ENCODE measurements at regions not wholly inside any gene's neighbourhood (a gene's known extent, or its start where the extent isn't known, plus 50 kb on each side); places are given as distances from the start of the nearest gene placed in this dataset.

DNA sequence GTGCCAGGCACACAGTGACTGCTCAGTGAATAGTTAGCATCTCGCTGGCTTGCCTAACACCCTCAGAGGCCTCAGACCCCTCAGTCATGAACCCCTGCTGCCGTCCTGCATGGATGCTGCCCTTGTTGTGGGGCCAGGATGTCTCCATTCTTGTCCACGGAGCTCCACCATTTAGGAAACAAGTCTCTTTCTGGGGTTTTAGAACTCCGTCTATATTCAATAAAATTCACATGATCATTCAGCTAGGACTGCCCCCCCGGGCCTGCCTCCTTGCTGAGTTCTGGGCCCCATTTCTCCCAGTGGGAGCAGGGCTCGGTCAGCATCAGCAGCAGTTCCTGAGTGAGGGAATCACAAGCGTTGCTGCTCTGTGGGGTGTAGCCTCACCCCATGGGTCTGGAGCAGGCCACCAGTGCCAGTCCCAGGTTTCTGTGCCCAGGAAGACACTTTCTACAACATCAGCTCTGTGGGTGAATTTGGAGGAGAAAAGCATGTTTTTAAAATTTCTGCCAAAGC lies 134.1 kb downstream of the RHOU start:
- Histone ChIP-seq H3K27me3 (ENCODE audit: control insufficient read depth in 1 of 2, insufficient read depth in 1 of 2, low read length in 2 of 2) (peaks cover 4 to 29% of the 10 kb centered on the region in 2 experiments), H2BK120ac (ENCODE audit: low read depth, low read length) (peak overlapping the region; percentile 39), H3K4me1 (ENCODE audit: control insufficient read depth, insufficient read depth, low read depth, low read length) (peaks cover 19% of the 10 kb centered on the region), H2AK5ac (ENCODE audit: low read length, severe bottlenecking) (no peak overlapping the region), H2AFZ (ENCODE audit: low read depth, low read length) (no peak overlapping the region), H2BK12ac (ENCODE audit: low read length in 2 of 2) (peak overlapping the region in 1 of 2 experiments; percentile 51), H3K9me3 (ENCODE audit: control insufficient read depth, low read length) (no peaks in the 10 kb centered on the region), H3K14ac (ENCODE audit: low read length in 2 of 2) (no peak overlapping the region), H3K4me3 (ENCODE audit: insufficient read depth in 1 of 2, low read depth in 1 of 2, low read length in 2 of 2) (no peak overlapping the region), H4K91ac (ENCODE audit: low read length) (no peak overlapping the region), H3K9ac (ENCODE audit: low read length) (no peak overlapping the region), H3K36me3 (ENCODE audit: control insufficient read depth in 1 of 2, insufficient read depth in 2 of 2, low read depth in 1 of 2, low read length in 2 of 2) (no peaks in the 10 kb centered on the region), H2BK5ac (ENCODE audit: low read depth, low read length, poor library complexity, severe bottlenecking) (no peak overlapping the region), H3K4ac (ENCODE audit: low read depth in 1 of 2, low read length in 2 of 2) (peak overlapping the region in 1 of 2 experiments; percentile 3), H3K27ac (ENCODE audit: low read length, poor library complexity, severe bottlenecking) (no peak overlapping the region), H3K18ac (ENCODE audit: low read depth in 1 of 2, low read length in 2 of 2) (peak overlapping the region in 1 of 2 experiments; percentile 73), H2BK15ac (ENCODE audit: low read depth, poor library complexity, severe bottlenecking) (peak overlapping the region; percentile 41), H3K4me2 (ENCODE audit: low read length, poor library complexity, severe bottlenecking) (no peak overlapping the region), H3K23ac (ENCODE audit: low read length in 2 of 2) (no peak overlapping the region), H4K8ac (ENCODE audit: low read length) (peak overlapping the region; percentile 66), H3K79me1 (replicated peaks; ENCODE audit: low read length, poor library complexity, severe bottlenecking) (no peaks in the 10 kb centered on the region)
- DNase-seq, result no peak
- WGBS, result 93% methylated on average over 7 of the region's 7 CpGs

DNA sequence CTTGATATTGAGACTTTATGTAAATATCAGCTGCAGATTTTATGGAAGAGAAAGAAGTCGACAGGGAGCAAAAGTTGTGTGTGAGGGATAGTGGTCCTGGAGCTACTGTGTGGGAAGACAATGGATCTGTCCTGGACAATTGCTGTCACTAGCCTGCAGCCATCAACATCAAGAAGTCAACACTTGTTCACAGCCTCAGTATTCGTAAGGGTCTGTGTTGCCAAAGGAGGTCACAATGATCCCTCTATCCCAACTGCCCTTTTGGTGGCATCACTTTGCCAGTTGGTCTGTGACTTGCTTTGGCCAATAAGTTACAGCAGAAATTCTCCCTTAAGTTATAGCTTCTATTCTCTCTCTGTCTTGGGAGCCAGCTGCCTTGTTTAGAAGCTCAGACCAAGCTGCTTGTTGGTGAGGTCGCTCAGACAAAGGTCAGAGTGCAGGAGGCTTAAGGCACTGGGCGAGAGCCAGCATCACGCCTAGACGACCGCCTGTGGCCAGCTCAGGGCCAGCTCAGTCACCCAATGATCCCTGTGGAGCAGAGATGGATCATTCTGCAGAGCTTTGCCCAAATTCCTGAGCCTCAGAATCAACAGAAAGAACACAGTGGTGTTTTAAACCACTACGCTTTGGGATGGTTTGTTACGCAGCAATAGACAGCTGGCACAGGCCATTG lies 134.9 kb downstream of the RHOU start:
- Histone ChIP-seq H3K79me1 (replicated peaks; ENCODE audit: low read length, poor library complexity, severe bottlenecking) (no peaks in the 10 kb centered on the region), H2BK15ac (ENCODE audit: low read depth, poor library complexity, severe bottlenecking) (peak overlapping the region; percentile 15), H3K36me3 (ENCODE audit: control insufficient read depth in 1 of 2, insufficient read depth in 2 of 2, low read depth in 1 of 2, low read length in 2 of 2) (no peaks in the 10 kb centered on the region), H4K91ac (ENCODE audit: low read length) (no peak overlapping the region), H2BK12ac (ENCODE audit: low read length in 2 of 2) (peak overlapping the region in 1 of 2 experiments; percentile 65), H3K9ac (ENCODE audit: low read length) (no peak overlapping the region), H3K4me1 (ENCODE audit: control insufficient read depth, insufficient read depth, low read depth, low read length) (peaks cover 15% of the 10 kb centered on the region), H3K4me3 (ENCODE audit: insufficient read depth in 1 of 2, low read depth in 1 of 2, low read length in 2 of 2) (no peak overlapping the region), H3K18ac (ENCODE audit: low read depth in 1 of 2, low read length in 2 of 2) (peak overlapping the region; percentile 26 to 61), H3K4ac (ENCODE audit: low read depth in 1 of 2, low read length in 2 of 2) (no peak overlapping the region), H4K8ac (ENCODE audit: low read length) (no peak overlapping the region), H2BK120ac (ENCODE audit: low read depth, low read length) (no peak overlapping the region), H3K27me3 (ENCODE audit: control insufficient read depth in 1 of 2, insufficient read depth in 1 of 2, low read length in 2 of 2) (peaks cover 4 to 29% of the 10 kb centered on the region in 2 experiments), H3K9me3 (ENCODE audit: control insufficient read depth, low read length) (no peaks in the 10 kb centered on the region), H3K23ac (ENCODE audit: low read length in 2 of 2) (no peak overlapping the region), H3K27ac (ENCODE audit: low read length, poor library complexity, severe bottlenecking) (no peak overlapping the region), H2AFZ (ENCODE audit: low read depth, low read length) (no peak overlapping the region), H3K4me2 (ENCODE audit: low read length, poor library complexity, severe bottlenecking) (no peak overlapping the region), H2AK5ac (ENCODE audit: low read length, severe bottlenecking) (no peak overlapping the region), H2BK5ac (ENCODE audit: low read depth, low read length, poor library complexity, severe bottlenecking) (no peak overlapping the region), H3K14ac (ENCODE audit: low read length in 2 of 2) (peak overlapping the region in 1 of 2 experiments; percentile 26)
- DNase-seq, result no peak
- WGBS, result 84% methylated on average over 9 of the region's 9 CpGs

DNA sequence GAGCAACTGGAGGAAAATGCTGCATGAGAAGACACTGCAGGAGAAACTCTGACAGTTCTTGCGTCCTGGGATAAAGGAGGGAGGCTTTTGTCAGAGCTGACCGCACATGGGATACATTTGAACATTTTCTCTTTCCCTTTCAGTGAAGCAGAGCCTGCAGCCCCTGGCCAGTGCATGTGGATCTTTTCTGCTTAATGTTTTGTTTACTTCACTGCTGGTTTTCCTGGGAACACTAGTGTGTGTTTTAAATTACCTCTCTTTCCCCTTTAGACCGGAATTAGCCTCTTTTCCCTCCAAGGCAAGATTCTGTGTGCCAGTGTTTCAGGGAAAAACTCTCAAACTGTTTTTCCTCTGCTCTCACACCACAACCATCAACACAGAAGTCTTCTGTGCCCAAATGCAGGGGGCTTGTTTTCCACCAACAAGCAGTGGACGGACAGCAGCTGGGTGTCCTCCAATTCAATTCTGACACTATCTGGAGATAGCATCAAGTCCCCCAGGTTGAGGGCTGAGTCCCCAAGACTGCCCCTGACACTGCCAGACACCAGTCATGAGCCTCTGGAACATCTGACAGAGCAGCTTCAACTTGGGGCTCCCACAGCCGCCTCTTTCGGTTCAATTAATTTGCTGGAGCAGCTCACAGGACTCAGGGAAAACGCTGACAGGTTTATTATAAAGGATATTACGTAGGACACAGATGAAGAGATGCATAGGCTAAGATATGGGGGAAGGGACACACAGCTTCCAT lies 136.2 kb downstream of the RHOU start:
- no peak overlapping the region for H3K23ac ChIP-seq (ENCODE audit: low read length in 2 of 2)
- H2BK5ac ChIP-seq (ENCODE audit: low read depth, low read length, poor library complexity, severe bottlenecking), result no peak overlapping the region
- no peak overlapping the region for H2AFZ ChIP-seq (ENCODE audit: low read depth, low read length)
- no peak overlapping the region for H3K9ac ChIP-seq (ENCODE audit: low read length)
- H3K27me3 ChIP-seq (ENCODE audit: control insufficient read depth in 1 of 2, insufficient read depth in 1 of 2, low read length in 2 of 2), result peaks cover 4 to 29% of the 10 kb centered on the region in 2 experiments
- DNase-seq, result peak; percentile 81
- no peak overlapping the region for H2BK15ac ChIP-seq (ENCODE audit: low read depth, poor library complexity, severe bottlenecking)
- H3K4ac ChIP-seq (ENCODE audit: low read depth in 1 of 2, low read length in 2 of 2), result peak overlapping the region in 1 of 2 experiments; percentile 80
- WGBS, result 16% methylated on average over 8 of the region's 8 CpGs
- H3K36me3 ChIP-seq (ENCODE audit: control insufficient read depth in 1 of 2, insufficient read depth in 2 of 2, low read depth in 1 of 2, low read length in 2 of 2), result no peaks in the 10 kb centered on the region
- no peak overlapping the region for H3K4me3 ChIP-seq (ENCODE audit: insufficient read depth in 1 of 2, low read depth in 1 of 2, low read length in 2 of 2)
- H3K4me2 ChIP-seq (ENCODE audit: low read length, poor library complexity, severe bottlenecking), result no peak overlapping the region
- peaks cover 10% of the 10 kb centered on the region for H3K4me1 ChIP-seq (ENCODE audit: control insufficient read depth, insufficient read depth, low read depth, low read length)
- H2AK5ac ChIP-seq (ENCODE audit: low read length, severe bottlenecking), result no peak overlapping the region
- peak overlapping the region; percentile 46 to 94 for H3K18ac ChIP-seq (ENCODE audit: low read depth in 1 of 2, low read length in 2 of 2)
- no peaks in the 10 kb centered on the region for H3K79me1 ChIP-seq (replicated peaks; ENCODE audit: low read length, poor library complexity, severe bottlenecking)
- peak overlapping the region; percentile 78 for H4K8ac ChIP-seq (ENCODE audit: low read length)
- H2BK12ac ChIP-seq (ENCODE audit: low read length in 2 of 2), result no peak overlapping the region
- peak overlapping the region; percentile 19 for H2BK120ac ChIP-seq (ENCODE audit: low read depth, low read length)
- H3K9me3 ChIP-seq (ENCODE audit: control insufficient read depth, low read length), result no peaks in the 10 kb centered on the region
- no peak overlapping the region for H3K14ac ChIP-seq (ENCODE audit: low read length in 2 of 2)
- no peak overlapping the region for H4K91ac ChIP-seq (ENCODE audit: low read length)
- H3K27ac ChIP-seq (ENCODE audit: low read length, poor library complexity, severe bottlenecking), result no peak overlapping the region

GRCh38 chr1:228872080-228872479 lies 136.8 kb downstream of the RHOU start:
- no peak overlapping the region for H3K4me2 ChIP-seq (ENCODE audit: low read length, poor library complexity, severe bottlenecking)

More at GRCh38 chr1:228872080-228872479, 136.8 kb downstream of the RHOU start:
- Histone ChIP-seq H3K4me3 (ENCODE audit: insufficient read depth in 1 of 2, low read depth in 1 of 2, low read length in 2 of 2) (no peak overlapping the region), H2AK5ac (ENCODE audit: low read length, severe bottlenecking) (no peak overlapping the region), H3K18ac (ENCODE audit: low read depth in 1 of 2, low read length in 2 of 2) (peak overlapping the region in 1 of 2 experiments; percentile 66), H3K36me3 (ENCODE audit: control insufficient read depth in 1 of 2, insufficient read depth in 2 of 2, low read depth in 1 of 2, low read length in 2 of 2) (no peaks in the 10 kb centered on the region), H3K4me1 (ENCODE audit: control insufficient read depth, insufficient read depth, low read depth, low read length) (peaks cover 8% of the 10 kb centered on the region), H3K9ac (ENCODE audit: low read length) (no peak overlapping the region), H3K27ac (ENCODE audit: low read length, poor library complexity, severe bottlenecking) (no peak overlapping the region), H3K4ac (ENCODE audit: low read depth in 1 of 2, low read length in 2 of 2) (peak overlapping the region in 1 of 2 experiments; percentile 24), H2BK15ac (ENCODE audit: low read depth, poor library complexity, severe bottlenecking) (no peak overlapping the region), H3K79me1 (replicated peaks; ENCODE audit: low read length, poor library complexity, severe bottlenecking) (no peaks in the 10 kb centered on the region), H3K14ac (ENCODE audit: low read length in 2 of 2) (no peak overlapping the region), H3K27me3 (ENCODE audit: control insufficient read depth in 1 of 2, insufficient read depth in 1 of 2, low read length in 2 of 2) (peaks cover 4 to 29% of the 10 kb centered on the region in 2 experiments), H3K9me3 (ENCODE audit: control insufficient read depth, low read length) (no peaks in the 10 kb centered on the region), H4K91ac (ENCODE audit: low read length) (no peak overlapping the region), H3K23ac (ENCODE audit: low read length in 2 of 2) (no peak overlapping the region), H4K8ac (ENCODE audit: low read length) (no peak overlapping the region), H2BK5ac (ENCODE audit: low read depth, low read length, poor library complexity, severe bottlenecking) (no peak overlapping the region), H2AFZ (ENCODE audit: low read depth, low read length) (no peak overlapping the region), H2BK120ac (ENCODE audit: low read depth, low read length) (no peak overlapping the region), H2BK12ac (ENCODE audit: low read length in 2 of 2) (peak overlapping the region in 1 of 2 experiments; percentile 94)
- DNase-seq, result no peak
- WGBS, result 53% methylated on average over 4 of the region's 7 CpGs
